ENCODE measurements at regions not wholly inside any gene's neighbourhood (a gene's known extent, or its start where the extent isn't known, plus 50 kb on each side); places are given as distances from the start of the nearest gene placed in this dataset.
A peak's percentile ranks its signal among the peaks of the same experiment; 100 is the strongest.
"Not testable (repeated sequence)": the region's sequence is repeated elsewhere in the genome, so short reads cannot be mapped to it uniquely, and the experiment has no call there.

DNA sequence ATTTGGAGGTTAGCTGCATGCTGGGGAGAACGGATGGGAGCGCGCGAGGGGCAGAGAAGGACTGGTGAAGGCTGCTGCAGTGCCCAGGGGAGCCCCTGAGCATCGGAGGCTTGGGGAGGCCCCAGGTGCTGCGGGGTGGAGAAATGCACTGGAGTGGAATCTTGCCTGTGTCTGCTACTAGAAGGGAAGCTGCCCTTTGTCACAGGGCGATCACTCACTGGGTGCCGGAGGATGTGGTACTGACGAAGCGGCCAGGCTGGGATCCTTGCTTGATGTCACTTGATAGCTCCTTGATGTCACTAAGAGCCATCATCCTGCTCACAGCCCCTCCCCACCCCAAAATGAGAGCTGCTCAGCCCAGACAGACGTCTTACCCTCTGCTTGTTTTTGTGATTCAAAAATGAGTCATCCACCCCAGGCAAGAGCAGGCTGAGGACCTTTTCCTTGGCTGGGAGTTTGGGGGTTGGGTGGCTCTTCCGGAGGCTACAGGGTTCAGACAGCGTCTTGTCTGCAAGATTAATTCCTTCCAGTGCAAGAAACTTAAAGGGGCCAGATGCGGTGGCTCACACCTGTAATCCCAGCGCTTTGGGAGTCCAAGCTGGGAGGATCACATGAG lies 62.6 kb upstream of the PMEPA1 start:
- Histone ChIP-seq H3K36me3 (ENCODE audit: control insufficient read depth in 2 of 2, extremely low read depth in 1 of 2, insufficient read depth in 1 of 2, low read length in 1 of 2) (no peaks in the 10 kb centered on the region), H3K4me1 (ENCODE audit: control insufficient read depth in 1 of 2, extremely low read depth in 1 of 2, insufficient read depth in 2 of 2, low read length in 2 of 2) (no peaks in the 10 kb centered on the region), H3K9me3 (no peaks in the 10 kb centered on the region), H3K27ac (ENCODE audit: low read length) (no peak overlapping the region), H3K4me3 (ENCODE audit: control insufficient read depth in 1 of 2, extremely low read depth in 1 of 2, low read length in 1 of 2) (no peak overlapping the region), H3K27me3 (replicated peaks in 1 of 2; ENCODE audit: control insufficient read depth in 2 of 2, extremely low read depth in 1 of 2, insufficient read depth in 2 of 2, low read length in 1 of 2) (peaks cover 0 to 14% of the 10 kb centered on the region in 2 experiments)
- 80% methylated on average over 11 of the region's 15 CpGs for WGBS (ENCODE audit: insufficient coverage)
- POLR2A ChIA-PET = no interaction called here
- CTCF ChIA-PET = no interaction called here
- peak overlapping the region in 1 of 2 donors; percentile 13 for H3K27ac Mint-ChIP-seq
- peaks cover 0 to 7% (median 3%) of the 10 kb centered on the region in 3 donors for H3K4me1 Mint-ChIP-seq
- peak; percentile 77 to 88 (median 84) for ATAC-seq (replicated peaks in 1 of 4)
- DNase-seq = peak in 14 of 35 experiments; percentile 5 to 35 (median 13)
- H3K36me3 Mint-ChIP-seq = no peaks in the 10 kb centered on the region
- H3K27me3 Mint-ChIP-seq = peaks cover 10 to 11% of the 10 kb centered on the region in 2 donors
- no peaks in the 10 kb centered on the region for H3K9me3 Mint-ChIP-seq
- no peak overlapping the region for H3K4me3 Mint-ChIP-seq

DNA sequence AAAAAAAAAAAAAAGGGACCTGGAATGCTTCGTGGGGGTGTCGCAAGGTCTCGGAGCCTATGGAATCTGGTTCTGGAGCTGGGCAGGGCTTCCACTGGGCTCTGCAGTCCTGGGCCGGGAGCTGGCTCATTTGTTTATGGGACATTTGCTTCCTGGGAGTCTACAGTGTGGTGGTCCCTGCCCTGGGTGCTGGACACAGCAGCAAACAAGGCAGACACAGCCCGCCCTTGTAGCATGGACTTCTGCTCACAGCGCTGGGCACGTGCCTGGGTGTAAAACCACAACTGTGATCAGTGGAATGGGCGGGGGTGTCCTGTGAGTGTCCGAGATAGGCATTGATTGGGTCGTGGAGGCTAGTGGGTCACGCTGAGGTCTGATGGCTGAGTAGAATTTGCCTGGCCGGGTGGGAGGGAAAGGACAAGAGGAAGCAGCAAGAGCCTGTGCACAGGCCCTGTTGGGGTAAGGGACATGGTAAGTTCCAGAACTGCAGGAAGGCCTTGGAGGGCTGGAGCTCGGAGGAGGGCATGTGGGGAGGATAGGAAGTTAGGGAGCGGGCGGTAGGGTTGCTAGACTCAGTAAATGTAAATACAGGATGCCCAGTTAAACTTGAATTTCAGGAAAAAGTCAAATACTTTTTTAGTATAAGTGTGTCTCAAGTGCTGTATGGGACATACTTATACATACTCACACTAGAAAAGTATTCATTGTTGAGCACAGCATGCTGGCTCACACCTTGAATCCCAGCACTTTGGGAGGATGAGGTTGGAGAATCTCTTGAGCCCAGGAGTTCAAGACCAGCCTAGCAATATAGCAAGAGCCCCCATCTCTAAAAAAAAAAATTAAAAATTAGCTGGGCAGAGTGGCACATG lies 61.3 kb upstream of the PMEPA1 start:
- H3K4me1 Mint-ChIP-seq = peaks cover 0 to 7% (median 3%) of the 10 kb centered on the region in 3 donors
- CTCF ChIA-PET = no interaction called here
- no peak overlapping the region for H3K4me3 Mint-ChIP-seq
- Histone ChIP-seq H3K9me3 (no peaks in the 10 kb centered on the region), H3K4me1 (ENCODE audit: control insufficient read depth in 1 of 2, extremely low read depth in 1 of 2, insufficient read depth in 2 of 2, low read length in 2 of 2) (no peaks in the 10 kb centered on the region), H3K4me3 (ENCODE audit: control insufficient read depth in 1 of 2, extremely low read depth in 1 of 2, low read length in 1 of 2) (no peak overlapping the region), H3K36me3 (ENCODE audit: control insufficient read depth in 2 of 2, extremely low read depth in 1 of 2, insufficient read depth in 1 of 2, low read length in 1 of 2) (no peaks in the 10 kb centered on the region), H3K27ac (ENCODE audit: low read length) (no peak overlapping the region), H3K27me3 (replicated peaks in 1 of 2; ENCODE audit: control insufficient read depth in 2 of 2, extremely low read depth in 1 of 2, insufficient read depth in 2 of 2, low read length in 1 of 2) (peaks cover 0 to 14% of the 10 kb centered on the region in 2 experiments)
- no peaks in the 10 kb centered on the region for H3K36me3 Mint-ChIP-seq
- no peak for DNase-seq
- POLR2A ChIA-PET = interaction anchor here in 1 of 2 donors (0.7 kb wide), 1 partner anchor 97 kb away, joined by 4 read pairs; no protein-coding TSS in a partner anchor
- H3K9me3 Mint-ChIP-seq = no peaks in the 10 kb centered on the region
- peaks cover 10 to 11% of the 10 kb centered on the region in 2 donors for H3K27me3 Mint-ChIP-seq
- WGBS (ENCODE audit: insufficient coverage) = 79% methylated on average over 11 of the region's 15 CpGs
- peak overlapping the region in 1 of 2 donors; percentile 2 for H3K27ac Mint-ChIP-seq
- no peak for ATAC-seq (replicated peaks in 1 of 4)

DNA sequence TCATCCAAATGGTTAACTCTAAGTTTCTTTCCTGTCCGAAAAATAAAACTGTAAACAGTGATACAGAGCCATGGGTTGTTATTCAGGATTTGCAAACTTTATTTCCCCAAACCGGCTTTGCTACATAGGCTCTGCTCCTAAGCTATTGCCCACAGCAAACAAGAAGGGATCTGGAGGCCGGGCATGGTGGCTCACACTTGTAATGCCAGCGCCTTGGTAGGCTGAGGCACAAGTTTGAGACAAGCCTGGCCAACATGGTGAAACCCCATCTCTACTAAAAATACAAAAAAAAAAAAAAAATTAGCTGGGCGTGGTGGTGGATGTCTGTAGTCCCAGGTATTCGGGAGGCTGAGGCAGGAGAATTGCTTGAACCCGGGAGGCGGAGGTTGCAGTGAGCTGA lies 60.6 kb upstream of the PMEPA1 start:
- H3K36me3 ChIP-seq (ENCODE audit: control insufficient read depth in 2 of 2, extremely low read depth in 1 of 2, insufficient read depth in 1 of 2, low read length in 1 of 2); H3K4me3 Mint-ChIP-seq: not testable (repeated sequence)

DNA sequence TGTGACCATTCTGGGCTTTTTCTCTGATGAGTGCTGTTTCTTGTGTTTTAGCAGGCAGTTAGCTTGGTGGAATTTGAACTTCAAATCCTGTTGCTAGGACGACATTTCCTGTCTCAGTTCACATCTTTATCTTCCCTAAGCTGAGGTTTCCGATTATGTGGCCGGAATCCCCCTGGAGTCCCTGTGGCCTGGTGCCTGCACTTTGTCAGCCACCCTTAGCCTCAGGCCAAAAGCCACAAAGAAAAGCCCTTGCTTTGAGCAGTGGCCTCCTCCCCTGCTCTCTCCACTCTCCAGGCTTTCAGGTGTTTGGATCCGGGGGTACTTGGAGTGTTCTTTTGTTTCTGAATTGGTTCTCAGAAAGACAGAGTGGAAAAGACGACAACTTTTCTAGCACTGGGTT lies 59.9 kb upstream of the PMEPA1 start:
- Mint-ChIP-seq H3K9me3 (no peaks in the 10 kb centered on the region), H3K36me3 (no peaks in the 10 kb centered on the region), H3K27me3 (peaks cover 7 to 11% of the 10 kb centered on the region in 2 donors), H3K4me1 (peaks cover 0 to 7% (median 3%) of the 10 kb centered on the region in 3 donors), H3K4me3 (no peak overlapping the region), H3K27ac (no peak overlapping the region)
- ChIA-PET POLR2A (no interaction called here), CTCF (no interaction called here)
- H3K27ac ChIP-seq (ENCODE audit: low read length) = no peak overlapping the region
- H3K4me1 ChIP-seq (ENCODE audit: control insufficient read depth in 1 of 2, extremely low read depth in 1 of 2, insufficient read depth in 2 of 2, low read length in 2 of 2) = no peaks in the 10 kb centered on the region
- no peaks in the 10 kb centered on the region for H3K36me3 ChIP-seq (ENCODE audit: control insufficient read depth in 2 of 2, extremely low read depth in 1 of 2, insufficient read depth in 1 of 2, low read length in 1 of 2)
- ATAC-seq (replicated peaks in 1 of 4) (no peak), DNase-seq (no peak)
- whole genome bisulfite sequencing (ENCODE audit: insufficient coverage) = 65% methylated on average over 4 of the region's 5 CpGs
- no peaks in the 10 kb centered on the region for H3K9me3 ChIP-seq
- no peak overlapping the region for H3K4me3 ChIP-seq (ENCODE audit: control insufficient read depth in 1 of 2, extremely low read depth in 1 of 2, low read length in 1 of 2)
- H3K27me3 ChIP-seq (replicated peaks in 1 of 2; ENCODE audit: control insufficient read depth in 2 of 2, extremely low read depth in 1 of 2, insufficient read depth in 2 of 2, low read length in 1 of 2) = peaks cover 0 to 14% of the 10 kb centered on the region in 2 experiments

More for the DNA sequence above, 60.6 kb upstream of the PMEPA1 start:
- CTCF ChIA-PET; DNase-seq; ATAC-seq (replicated peaks in 1 of 4); H3K9me3 ChIP-seq; H3K4me3 ChIP-seq (ENCODE audit: control insufficient read depth in 1 of 2, extremely low read depth in 1 of 2, low read length in 1 of 2); H3K36me3 Mint-ChIP-seq; H3K27ac Mint-ChIP-seq; H3K4me1 Mint-ChIP-seq; H3K27ac ChIP-seq (ENCODE audit: low read length); H3K9me3 Mint-ChIP-seq; H3K4me1 ChIP-seq (ENCODE audit: control insufficient read depth in 1 of 2, extremely low read depth in 1 of 2, insufficient read depth in 2 of 2, low read length in 2 of 2): not testable (repeated sequence)
- peaks cover 7 to 11% of the 10 kb centered on the region in 2 donors for H3K27me3 Mint-ChIP-seq
- peaks cover 0 to 14% of the 10 kb centered on the region in 2 experiments for H3K27me3 ChIP-seq (replicated peaks in 1 of 2; ENCODE audit: control insufficient read depth in 2 of 2, extremely low read depth in 1 of 2, insufficient read depth in 2 of 2, low read length in 1 of 2)
- 93% methylated on average over 3 of the region's 8 CpGs for WGBS (ENCODE audit: insufficient coverage)
- POLR2A ChIA-PET = interaction anchor here in 1 of 2 donors (0.7 kb wide), 1 partner anchor 98 kb away, joined by 4 read pairs; no protein-coding TSS in a partner anchor

DNA sequence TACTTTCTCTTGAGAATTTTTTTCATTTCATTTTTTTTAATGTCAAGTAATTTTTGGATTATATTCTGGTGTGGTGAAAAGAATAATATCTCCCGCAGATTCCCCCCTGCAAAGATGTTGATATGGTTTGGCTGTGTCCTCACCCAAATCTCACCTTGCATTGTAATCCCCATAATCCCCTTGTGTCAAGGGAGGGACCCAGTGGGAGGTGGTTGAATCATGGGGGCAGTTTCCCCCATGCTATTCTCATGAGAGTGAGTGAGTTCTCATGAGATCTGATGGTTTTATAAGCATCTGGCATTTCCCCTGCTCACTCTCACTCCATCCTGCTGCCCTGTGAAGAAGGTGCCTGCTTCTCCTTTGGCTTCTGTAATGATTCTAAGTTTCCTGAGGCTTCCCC lies 58.7 kb upstream of the PMEPA1 start:
- H3K36me3 ChIP-seq (ENCODE audit: control insufficient read depth in 2 of 2, extremely low read depth in 1 of 2, insufficient read depth in 1 of 2, low read length in 1 of 2) = no peaks in the 10 kb centered on the region
- H3K4me1 ChIP-seq (ENCODE audit: control insufficient read depth in 1 of 2, extremely low read depth in 1 of 2, insufficient read depth in 2 of 2, low read length in 2 of 2) = no peaks in the 10 kb centered on the region
- no peaks in the 10 kb centered on the region for H3K36me3 Mint-ChIP-seq
- no peak overlapping the region for H3K27ac ChIP-seq (ENCODE audit: low read length)
- peaks cover 11% of the 10 kb centered on the region in 2 donors for H3K27me3 Mint-ChIP-seq
- POLR2A ChIA-PET = no interaction called here
- H3K4me3 Mint-ChIP-seq = no peak overlapping the region
- H3K27ac Mint-ChIP-seq = no peak overlapping the region
- no CpG with 5 or more reads among the region's 1 CpG for WGBS (ENCODE audit: insufficient coverage)
- DNase-seq (no peak), ATAC-seq (replicated peaks in 1 of 4) (no peak)
- no peaks in the 10 kb centered on the region for H3K9me3 ChIP-seq
- no peak overlapping the region for H3K4me3 ChIP-seq (ENCODE audit: control insufficient read depth in 1 of 2, extremely low read depth in 1 of 2, low read length in 1 of 2)
- H3K9me3 Mint-ChIP-seq = peaks cover 0 to 7% (median 5%) of the 10 kb centered on the region in 3 donors
- peaks cover 0 to 7% (median 3%) of the 10 kb centered on the region in 3 donors for H3K4me1 Mint-ChIP-seq
- H3K27me3 ChIP-seq (replicated peaks in 1 of 2; ENCODE audit: control insufficient read depth in 2 of 2, extremely low read depth in 1 of 2, insufficient read depth in 2 of 2, low read length in 1 of 2) = peaks cover 0 to 10% of the 10 kb centered on the region in 2 experiments
- CTCF ChIA-PET = no interaction called here

DNA sequence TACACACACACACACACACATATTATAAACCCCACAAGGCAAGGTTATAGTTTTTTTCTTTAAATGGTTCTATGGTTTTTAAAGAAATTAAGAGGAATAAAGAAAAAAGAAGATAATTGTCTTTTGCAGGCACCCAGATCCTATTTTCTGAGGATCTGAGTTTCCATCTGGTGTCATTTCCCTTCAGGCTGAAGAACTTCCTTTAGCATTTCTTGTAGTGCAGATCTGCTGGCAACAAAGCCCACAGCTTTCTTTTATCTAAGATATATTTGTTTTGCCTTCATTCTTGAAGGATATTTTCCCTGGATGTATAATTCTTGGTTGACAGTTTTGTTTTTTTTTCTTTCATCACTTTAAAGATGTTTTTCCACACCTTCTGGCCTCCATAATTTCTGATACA lies 57.6 kb upstream of the PMEPA1 start:
- Mint-ChIP-seq H3K27me3 (peaks cover 18 to 20% of the 10 kb centered on the region in 2 donors), H3K9me3 (peaks cover 0 to 10% (median 5%) of the 10 kb centered on the region in 3 donors), H3K27ac (no peak overlapping the region), H3K4me3 (no peak overlapping the region), H3K4me1 (peaks cover 0 to 3% (median 0%) of the 10 kb centered on the region in 3 donors), H3K36me3 (no peaks in the 10 kb centered on the region)
- CTCF ChIA-PET = interaction anchor here in 1 of 2 donors (0.6 kb wide), 1 partner anchor 161 kb away, joined by 3 read pairs; no protein-coding TSS in a partner anchor
- no peak overlapping the region for H3K4me3 ChIP-seq (ENCODE audit: control insufficient read depth in 1 of 2, extremely low read depth in 1 of 2, low read length in 1 of 2)
- no peaks in the 10 kb centered on the region for H3K36me3 ChIP-seq (ENCODE audit: control insufficient read depth in 2 of 2, extremely low read depth in 1 of 2, insufficient read depth in 1 of 2, low read length in 1 of 2)
- H3K27me3 ChIP-seq (replicated peaks in 1 of 2; ENCODE audit: control insufficient read depth in 2 of 2, extremely low read depth in 1 of 2, insufficient read depth in 2 of 2, low read length in 1 of 2) = peaks cover 0 to 17% of the 10 kb centered on the region in 2 experiments
- H3K27ac ChIP-seq (ENCODE audit: low read length) = no peak overlapping the region
- ATAC-seq (replicated peaks in 1 of 4) = no peak
- H3K9me3 ChIP-seq = no peaks in the 10 kb centered on the region
- H3K4me1 ChIP-seq (ENCODE audit: control insufficient read depth in 1 of 2, extremely low read depth in 1 of 2, insufficient read depth in 2 of 2, low read length in 2 of 2) = no peaks in the 10 kb centered on the region
- POLR2A ChIA-PET = no interaction called here
- no peak for DNase-seq

Measured in T-cell (primary cell).